ENCODE measurements at regions not wholly inside any gene's neighbourhood (a gene's known extent, or its start where the extent isn't known, plus 50 kb on each side); places are given as distances from the start of the nearest gene placed in this dataset.
A peak's percentile ranks its signal among the peaks of the same experiment; 100 is the strongest.

DNA sequence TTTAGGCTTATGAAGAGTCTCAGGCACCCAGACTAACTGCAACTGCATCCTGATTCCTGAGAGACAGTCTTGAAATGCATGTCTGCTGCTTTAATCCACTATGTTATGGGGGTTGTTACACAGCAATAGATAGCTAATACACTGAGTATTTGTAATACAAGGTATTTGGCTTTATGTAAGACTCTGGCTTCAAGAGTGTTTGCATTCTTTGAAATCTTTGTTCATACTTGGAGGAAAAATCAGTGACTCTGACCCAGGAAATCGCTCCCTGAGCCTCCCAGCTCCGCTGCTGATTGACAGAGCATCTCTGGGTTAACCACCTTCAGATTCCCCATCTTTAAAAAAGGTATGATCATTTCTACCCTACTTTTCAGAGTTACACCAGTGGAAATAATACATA, 133.9 kb downstream of the MTPAP start:
- intact Hi-C loops (cut with DNase I; ENCODE audit: low total_unique reads), result no loop called here
- H3K27me3 ChIP-seq, result no peaks in the 10 kb centered on the region
- no peaks in the 10 kb centered on the region for H3K9me3 ChIP-seq
- no peak for DNase-seq
- H3K36me3 ChIP-seq, result no peaks in the 10 kb centered on the region
- peak overlapping the region in 1 of 2 donors; percentile 51 for H3K27ac ChIP-seq
- no peak for TF ChIP-seq CTCF (IDR thresholded peaks at IDR 0.05)
- no peaks in the 10 kb centered on the region for H3K4me1 ChIP-seq
- no peak overlapping the region for H3K4me3 ChIP-seq

- TF ChIP-seq POLR2A (IDR thresholded peaks at IDR 0.05) (no peak), CTCF (IDR thresholded peaks at IDR 0.05) (no peak)
- Histone ChIP-seq H3K4me3 (no peak overlapping the region), H3K36me3 (no peaks in the 10 kb centered on the region), H3K27ac (no peak overlapping the region), H3K27me3 (no peaks in the 10 kb centered on the region), H3K9me3 (no peaks in the 10 kb centered on the region), H3K4me1 (no peaks in the 10 kb centered on the region)
- intact Hi-C loops (cut with DNase I; ENCODE audit: low total_unique reads), result no loop called here
- no peak for DNase-seq
These were observed 138.8 kb downstream of the MTPAP start for GRCh38 chr10:30210296-30210695.

DNA sequence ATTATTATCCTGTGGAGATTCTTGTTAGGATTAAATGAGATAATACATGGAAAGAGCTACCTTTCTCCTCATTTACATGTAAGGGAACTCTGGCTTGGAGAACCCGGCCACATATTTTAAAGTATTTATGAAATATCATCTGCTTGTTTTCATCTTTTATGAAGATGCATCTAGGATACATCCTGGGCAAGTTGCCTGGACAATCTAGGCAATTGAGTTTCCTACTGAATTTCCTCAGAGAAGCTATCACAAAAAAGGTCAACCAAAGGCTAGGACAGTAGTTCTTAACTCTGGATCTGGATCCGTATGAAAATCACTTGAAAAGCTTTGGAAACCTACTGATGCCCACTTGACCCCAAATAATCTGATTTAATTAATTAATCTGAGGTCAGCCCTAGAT, 140.7 kb downstream of the MTPAP start:
- DNase-seq, result no peak
- no peaks in the 10 kb centered on the region for H3K36me3 ChIP-seq

GRCh38 chr10:30207485-30208052, 141.5 kb downstream of the MTPAP start:
- H3K9me3 ChIP-seq, result no peaks in the 10 kb centered on the region
- TF ChIP-seq POLR2A (IDR thresholded peaks at IDR 0.05) (no peak), CTCF (IDR thresholded peaks at IDR 0.05) (no peak)
- H3K27ac ChIP-seq, result no peak overlapping the region
- no peak for DNase-seq
- intact Hi-C loops (cut with DNase I; ENCODE audit: low total_unique reads), result no loop called here
- H3K4me1 ChIP-seq, result no peaks in the 10 kb centered on the region
- H3K4me3 ChIP-seq, result no peak overlapping the region
- H3K36me3 ChIP-seq, result no peaks in the 10 kb centered on the region
- H3K27me3 ChIP-seq, result no peaks in the 10 kb centered on the region

More for the DNA sequence above, 140.7 kb downstream of the MTPAP start:
- Histone ChIP-seq H3K4me3 (no peak overlapping the region), H3K4me1 (no peaks in the 10 kb centered on the region), H3K27ac (no peak overlapping the region), H3K27me3 (no peaks in the 10 kb centered on the region), H3K9me3 (no peaks in the 10 kb centered on the region)
- TF ChIP-seq POLR2A (IDR thresholded peaks at IDR 0.05) (no peak), CTCF (IDR thresholded peaks at IDR 0.05) (no peak)
- intact Hi-C loops (cut with DNase I; ENCODE audit: low total_unique reads), result no loop called here

- no peaks in the 10 kb centered on the region for H3K36me3 ChIP-seq
- no peaks in the 10 kb centered on the region for H3K9me3 ChIP-seq
- intact Hi-C loops (cut with DNase I; ENCODE audit: low total_unique reads), result no loop called here
- H3K27ac ChIP-seq, result no peak overlapping the region
- TF ChIP-seq CTCF (IDR thresholded peaks at IDR 0.05) (no peak), POLR2A (IDR thresholded peaks at IDR 0.05) (no peak)
- DNase-seq, result no peak
- H3K27me3 ChIP-seq, result no peaks in the 10 kb centered on the region
- no peaks in the 10 kb centered on the region for H3K4me1 ChIP-seq
- H3K4me3 ChIP-seq, result no peak overlapping the region
These were observed 140.6 kb upstream of the JCAD start for GRCh38 chr10:30200017-30200415.

Data from uterus (tissue), 3 donors.